ENCODE measurements at regions not wholly inside any gene's neighbourhood (a gene's known extent, or its start where the extent isn't known, plus 50 kb on each side); places are given as distances from the start of the nearest gene placed in this dataset.

GRCh38 chr2:176984987-176985386, 227.6 kb upstream of the HNRNPA3 start:
- TF ChIP-seq POLR2A (IDR thresholded peaks at IDR 0.05) = no peak
- TF ChIP-seq CTCF (IDR thresholded peaks at IDR 0.05) = no peak

Data from stomach (tissue), 4 donors.